Transverse colon (tissue), 4 donors: ENCODE measurements at regions not wholly inside any gene's neighbourhood (a gene's known extent, or its start where the extent isn't known, plus 50 kb on each side); places are given as distances from the start of the nearest gene placed in this dataset.

Experiments used
- EP300 ChIP-seq: sonication (generic); formaldehyde crosslinking; IDR thresholded peaks from one replicate; pipeline ENCODE4 v1.6.1; 2017; ENCODE audit warnings: antibody characterized with exemption, low read depth
- POLR2A ChIP-seq: fragments of 450-650 bp; IDR thresholded peaks from one replicate; pipeline ENCODE4 v1.6.1; 2016; ENCODE audit warnings: antibody characterized with exemption, mild to moderate bottlenecking, moderate library complexity
- POLR2AphosphoS5 ChIP-seq, 3 donors: sonication (generic); formaldehyde crosslinking; IDR thresholded peaks; one replicate each; pipeline ENCODE4 v1.6.1; 2016; ENCODE audit warnings: antibody characterized with exemption in 3 of 3
- TF ChIP-seq, protein P1 (sequence below), 5 experiments: fragments of 200-600 bp in 3 of 5; fragments of 450-650 bp in 2 of 5; sonication (generic) in 3 of 5; IDR thresholded peaks; 1 replicate in 2 of 5; 2 replicates in 3 of 5; pipeline ENCODE4 v1.5.1; 2016 to 2017; ENCODE audit warnings: antibody characterized with exemption in 5 of 5, inconsistent platforms in 3 of 5, mild to moderate bottlenecking in 2 of 5, moderate library complexity in 1 of 5

DNA sequence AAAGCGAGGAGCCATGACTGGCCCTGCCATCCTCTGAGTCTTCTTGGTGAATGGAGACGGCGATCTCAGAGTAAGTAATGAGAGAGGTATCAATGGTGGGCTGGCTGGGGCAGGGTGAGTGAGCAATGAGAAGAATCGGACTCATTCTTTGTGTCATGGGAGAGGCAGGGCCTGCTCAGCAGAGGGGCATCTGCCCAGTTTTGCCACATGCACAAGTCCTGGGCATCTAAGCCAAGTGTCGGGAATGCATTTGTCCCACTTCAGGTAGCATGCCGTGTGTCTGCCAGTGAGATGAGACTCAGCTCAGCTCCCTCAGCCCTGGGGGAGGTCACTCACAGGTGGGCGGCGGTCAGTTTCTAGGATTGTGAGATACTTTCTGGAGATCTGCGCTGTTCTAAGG lies 791.0 kb upstream of the RAB6C start:
- TF ChIP-seq, protein P1, sequence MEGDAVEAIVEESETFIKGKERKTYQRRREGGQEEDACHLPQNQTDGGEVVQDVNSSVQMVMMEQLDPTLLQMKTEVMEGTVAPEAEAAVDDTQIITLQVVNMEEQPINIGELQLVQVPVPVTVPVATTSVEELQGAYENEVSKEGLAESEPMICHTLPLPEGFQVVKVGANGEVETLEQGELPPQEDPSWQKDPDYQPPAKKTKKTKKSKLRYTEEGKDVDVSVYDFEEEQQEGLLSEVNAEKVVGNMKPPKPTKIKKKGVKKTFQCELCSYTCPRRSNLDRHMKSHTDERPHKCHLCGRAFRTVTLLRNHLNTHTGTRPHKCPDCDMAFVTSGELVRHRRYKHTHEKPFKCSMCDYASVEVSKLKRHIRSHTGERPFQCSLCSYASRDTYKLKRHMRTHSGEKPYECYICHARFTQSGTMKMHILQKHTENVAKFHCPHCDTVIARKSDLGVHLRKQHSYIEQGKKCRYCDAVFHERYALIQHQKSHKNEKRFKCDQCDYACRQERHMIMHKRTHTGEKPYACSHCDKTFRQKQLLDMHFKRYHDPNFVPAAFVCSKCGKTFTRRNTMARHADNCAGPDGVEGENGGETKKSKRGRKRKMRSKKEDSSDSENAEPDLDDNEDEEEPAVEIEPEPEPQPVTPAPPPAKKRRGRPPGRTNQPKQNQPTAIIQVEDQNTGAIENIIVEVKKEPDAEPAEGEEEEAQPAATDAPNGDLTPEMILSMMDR (IDR thresholded peaks at IDR 0.05) = no peak
- TF ChIP-seq EP300 = no peak
- TF ChIP-seq POLR2AphosphoS5 (IDR thresholded peaks at IDR 0.05) = no peak
- no peak for TF ChIP-seq POLR2A
